ENCODE measurements at regions not wholly inside any gene's neighbourhood (a gene's known extent, or its start where the extent isn't known, plus 50 kb on each side); places are given as distances from the start of the nearest gene placed in this dataset.
"Not testable (repeated sequence)": the region's sequence is repeated elsewhere in the genome, so short reads cannot be mapped to it uniquely, and the experiment has no call there.

GRCh38 chr17:51439395-51440229 is 179.3 kb downstream of the UTP18 start:
- no peak for DNase-seq

- no peak for DNase-seq
Observed at GRCh38 chr17:51441431-51441830, 181.1 kb downstream of the UTP18 start.

- no peak for DNase-seq
Observed at GRCh38 chr17:51442088-51442865, 181.9 kb downstream of the UTP18 start.

GRCh38 chr17:51443646-51444045 is 183.3 kb downstream of the UTP18 start:
- no peak for DNase-seq

- DNase-seq: no peak
Observed at GRCh38 chr17:51445946-51446345, 185.6 kb downstream of the UTP18 start.

GRCh38 chr17:51454456-51454978 is 194.2 kb downstream of the UTP18 start:
- DNase-seq: no peak

- no peak for DNase-seq
Observed at GRCh38 chr17:51455211-51455610, 194.9 kb downstream of the UTP18 start.

- no peak for DNase-seq
Observed at GRCh38 chr17:51455931-51456330, 195.6 kb downstream of the UTP18 start.

GRCh38 chr17:51456942-51457341 is 196.6 kb downstream of the UTP18 start:
- no peak for DNase-seq

- DNase-seq: peak; percentile 69
Observed at GRCh38 chr17:51461578-51462004, 201.2 kb downstream of the UTP18 start.

GRCh38 chr17:51463353-51463752 is 203.0 kb downstream of the UTP18 start:
- DNase-seq: no peak

- no peak for DNase-seq
Observed at GRCh38 chr17:51467336-51467735, 207.0 kb downstream of the UTP18 start.

GRCh38 chr17:51472670-51473205 is 212.4 kb downstream of the UTP18 start:
- no peak for DNase-seq

- no peak for DNase-seq
Observed at GRCh38 chr17:51474764-51475163, 214.4 kb downstream of the UTP18 start.

GRCh38 chr17:51475730-51476129 is 215.4 kb downstream of the UTP18 start:
- DNase-seq: no peak

- no peak for DNase-seq
Observed at GRCh38 chr17:51479303-51479702, 219.0 kb downstream of the UTP18 start.

GRCh38 chr17:51481370-51481769 is 221.0 kb downstream of the UTP18 start:
- DNase-seq: no peak

GRCh38 chr17:51482248-51482647 is 221.9 kb downstream of the UTP18 start:
- DNase-seq: not testable (repeated sequence)

- no peak for DNase-seq
Observed at GRCh38 chr17:51486091-51486490, 225.7 kb downstream of the UTP18 start.

- no peak for DNase-seq
Observed at GRCh38 chr17:51486885-51487520, 226.7 kb downstream of the UTP18 start.

- DNase-seq: no peak
Observed at GRCh38 chr17:51487947-51488346, 227.6 kb downstream of the UTP18 start.

- DNase-seq: no peak
Observed at GRCh38 chr17:51491416-51491815, 231.1 kb downstream of the UTP18 start.

GRCh38 chr17:51493206-51493605 is 232.9 kb downstream of the UTP18 start:
- DNase-seq: no peak
